DMS53 treated with DMSO at 0.1 percent for 48 hours (cell line): ENCODE measurements at regions not wholly inside any gene's neighbourhood (a gene's known extent, or its start where the extent isn't known, plus 50 kb on each side); places are given as distances from the start of the nearest gene placed in this dataset.

ENCODE experiments used
- DNase-seq: peaks from one replicate; lab custom pipeline; 2025; ENCODE audit not compliant: unreplicated experiment; lab: John Stamatoyannopoulos, UW

DNA sequence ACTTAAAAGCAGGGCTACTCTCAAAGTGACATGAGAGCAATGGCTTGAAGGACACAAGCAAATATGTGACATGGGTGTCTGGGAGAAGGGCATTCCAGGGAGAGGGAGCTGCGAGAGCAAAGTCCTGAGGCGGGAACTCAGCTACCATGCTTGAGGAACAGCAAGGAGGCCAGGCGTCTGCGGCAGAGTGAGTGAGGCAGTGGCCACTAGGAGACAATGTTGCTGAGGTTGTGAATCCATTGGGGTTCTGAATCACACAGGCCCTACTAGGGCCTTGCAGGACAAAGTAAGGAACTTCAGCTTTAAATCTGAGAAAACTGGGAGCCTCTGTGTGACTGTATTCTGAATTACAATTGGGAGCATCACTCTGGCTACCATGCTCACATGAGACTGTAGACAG, 94.1 kb upstream of the PRICKLE2 start:
- DNase-seq, result no peak

DNA sequence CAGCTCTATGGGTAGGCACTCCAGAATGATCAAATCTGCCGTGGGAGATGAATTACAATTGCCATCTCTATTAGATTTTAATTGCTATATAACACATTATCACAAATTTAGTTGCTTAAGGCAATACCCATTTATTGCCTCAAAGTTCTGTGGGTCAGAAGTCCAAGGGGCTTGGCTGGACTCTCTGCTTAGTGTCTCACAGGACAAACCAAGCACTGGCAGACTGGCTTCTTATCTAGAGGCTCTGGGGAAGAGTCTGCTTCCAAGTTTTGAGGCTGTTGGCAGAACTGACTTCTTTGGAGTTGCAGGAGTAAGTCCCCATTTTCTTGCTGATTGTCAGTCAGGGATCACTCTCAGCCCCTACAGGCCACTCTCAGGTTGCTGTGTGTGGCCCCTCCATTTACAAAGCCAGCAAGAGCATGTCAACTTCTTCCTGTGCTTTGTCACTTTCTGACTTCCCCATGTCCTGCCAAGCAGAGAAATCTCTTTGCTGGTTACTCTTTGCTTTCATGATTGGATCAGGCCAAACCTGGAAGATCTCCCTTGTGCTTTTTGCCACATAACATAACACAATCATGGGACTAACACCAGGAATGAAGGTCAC, 93.5 kb upstream of the PRICKLE2 start:
- DNase-seq, result no peak

DNA sequence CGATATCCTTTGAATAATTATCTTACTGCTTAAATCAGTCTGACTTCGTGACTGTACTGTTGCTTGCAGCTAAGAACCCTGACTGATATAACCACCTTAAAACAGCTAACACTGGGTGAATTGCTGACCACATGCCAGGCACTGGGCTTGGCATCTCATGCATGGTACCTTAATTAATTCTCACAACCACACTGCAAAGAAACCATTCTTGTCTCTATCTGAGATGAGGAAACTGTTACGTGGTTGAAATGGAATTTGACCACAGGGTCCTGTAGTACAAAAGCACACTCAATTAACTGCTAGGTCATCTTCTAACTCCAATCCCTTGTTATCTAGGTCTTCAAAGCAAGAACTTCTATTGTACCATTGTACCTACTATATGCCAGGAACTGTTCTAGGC, 92.7 kb upstream of the PRICKLE2 start:
- no peak for DNase-seq

DNA sequence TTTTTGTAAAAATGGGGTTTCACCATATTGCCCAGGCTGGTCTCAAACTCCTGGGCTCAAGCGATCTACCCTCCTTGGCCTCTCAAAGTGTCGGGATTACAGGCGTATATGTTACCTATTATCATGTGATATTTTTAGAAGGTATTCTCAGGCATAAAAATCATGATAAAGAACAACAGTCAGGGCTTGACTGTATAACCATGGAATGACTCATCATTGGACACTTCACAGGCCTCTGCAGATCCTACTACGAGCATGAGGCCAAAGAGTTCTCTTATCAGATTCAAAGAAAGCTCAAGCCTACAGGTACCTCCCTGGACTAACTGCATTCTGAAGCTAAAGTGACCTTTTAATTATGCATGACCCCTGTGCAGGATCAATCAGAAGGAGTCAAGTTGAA, 91.7 kb upstream of the PRICKLE2 start:
- DNase-seq, result no peak

DNA sequence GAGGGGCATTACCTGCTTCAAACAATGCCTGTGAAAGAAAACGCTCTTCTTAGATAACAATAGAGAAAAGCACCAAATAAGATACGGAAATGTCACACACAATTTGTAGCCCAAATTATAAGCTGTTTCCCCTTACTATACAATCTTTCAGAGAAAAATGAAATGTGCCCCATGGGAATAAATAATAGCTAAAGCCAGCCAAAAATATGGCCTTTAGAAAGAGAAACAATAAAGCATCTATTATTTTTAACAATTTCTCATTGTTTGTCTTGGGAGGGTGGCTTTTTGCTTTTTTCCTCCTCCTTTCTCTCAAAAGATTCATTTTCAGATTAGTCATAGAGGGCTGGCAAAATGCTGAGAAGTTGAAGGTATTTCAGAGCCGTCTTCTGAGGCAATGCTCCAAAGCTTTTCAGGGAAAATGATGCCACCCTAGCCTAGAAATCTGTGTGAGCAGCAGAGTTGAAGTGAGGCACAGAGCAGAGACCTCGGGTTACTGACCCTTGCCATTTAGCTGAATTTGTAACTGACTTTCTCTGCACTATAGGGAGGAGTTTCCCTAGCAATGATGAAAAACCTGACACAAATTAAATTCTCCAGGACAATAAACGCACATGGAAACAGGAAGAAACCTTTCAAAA, 86.3 kb upstream of the PRICKLE2 start:
- DNase-seq, result no peak

DNA sequence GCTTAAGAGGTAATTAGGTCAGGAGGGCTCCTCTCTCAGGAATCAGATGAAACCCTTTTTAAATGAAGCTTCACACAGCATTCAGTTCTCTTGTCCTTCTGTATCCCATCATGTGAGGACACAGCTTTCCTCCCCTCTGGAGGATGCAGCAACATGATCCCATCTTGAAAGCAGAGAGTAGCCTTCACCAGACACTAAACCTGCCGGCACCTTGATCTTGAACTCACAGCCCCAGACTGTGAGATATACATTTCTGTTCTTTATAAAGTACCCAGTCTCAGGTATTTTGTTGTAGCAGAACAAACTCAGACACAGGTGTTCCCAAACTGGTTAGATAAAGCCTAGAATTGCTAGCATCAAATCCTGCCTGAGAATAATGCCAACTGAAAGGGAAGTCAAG, 83.7 kb upstream of the PRICKLE2 start:
- no peak for DNase-seq

DNA sequence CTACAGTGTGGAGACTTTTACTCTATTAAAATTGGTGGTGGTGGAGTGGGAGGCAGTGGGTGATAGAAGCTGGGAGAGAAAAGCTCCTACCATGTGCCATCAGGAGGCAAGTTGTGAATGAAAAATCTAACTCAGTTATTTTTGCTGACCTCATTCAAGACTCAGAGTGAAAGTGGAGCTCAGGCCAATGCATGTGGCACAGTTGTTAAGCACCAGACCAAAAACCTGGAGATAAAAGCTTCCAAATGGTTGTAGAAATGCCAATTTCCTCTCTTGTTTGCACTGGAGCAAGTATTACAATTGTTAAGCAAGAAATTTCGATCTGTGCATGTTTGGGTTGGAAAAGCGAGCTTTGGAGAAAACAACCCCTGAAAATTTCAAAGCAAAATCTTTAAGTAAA, 81.5 kb upstream of the PRICKLE2 start:
- no peak for DNase-seq

DNA sequence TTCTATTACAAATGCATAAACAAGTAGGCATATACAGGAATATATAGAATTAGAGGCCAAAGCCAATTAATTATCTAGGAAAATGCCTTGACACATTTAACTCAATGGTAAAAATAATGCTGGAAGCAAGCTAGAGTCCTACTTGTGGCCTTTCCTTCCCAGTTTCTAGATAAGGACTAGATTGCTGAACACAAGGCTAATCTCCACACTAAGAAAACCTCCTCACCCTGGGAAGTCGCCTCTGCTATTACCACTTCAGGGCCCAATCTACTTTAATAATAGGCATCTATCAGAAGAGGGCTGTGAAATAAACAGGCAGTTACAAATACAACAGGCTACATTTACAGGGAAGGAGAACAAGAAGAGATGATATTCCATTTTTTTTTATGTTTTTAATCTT, 80.5 kb upstream of the PRICKLE2 start:
- DNase-seq, result no peak

DNA sequence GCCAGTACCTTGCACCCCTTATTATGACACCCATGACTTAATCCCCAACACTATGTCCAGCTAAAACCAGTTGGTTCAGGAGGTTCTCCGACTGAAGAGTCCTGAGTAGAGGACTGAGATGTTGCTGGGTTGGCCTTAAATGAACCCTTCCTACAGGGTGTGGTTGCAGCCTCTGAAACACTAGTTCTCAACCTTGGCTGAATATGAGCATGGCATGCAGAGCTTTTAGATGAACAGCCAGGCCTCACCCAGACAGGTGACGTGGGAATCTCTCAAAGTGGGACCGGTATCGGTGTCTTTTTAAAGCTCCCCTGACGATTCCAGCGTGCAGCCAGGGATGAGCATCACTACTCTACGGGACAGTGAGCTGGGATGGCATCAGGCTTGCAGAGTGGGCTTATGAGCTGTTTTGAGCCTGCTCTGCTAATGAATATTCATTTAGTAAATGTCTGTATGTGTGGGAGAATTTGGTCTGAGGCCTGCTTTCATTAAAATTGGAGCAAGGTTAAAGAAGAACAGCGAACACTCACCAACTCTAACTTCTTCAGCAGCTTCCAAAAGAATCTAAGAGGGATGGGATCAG, 79.7 kb upstream of the PRICKLE2 start:
- DNase-seq, result no peak

DNA sequence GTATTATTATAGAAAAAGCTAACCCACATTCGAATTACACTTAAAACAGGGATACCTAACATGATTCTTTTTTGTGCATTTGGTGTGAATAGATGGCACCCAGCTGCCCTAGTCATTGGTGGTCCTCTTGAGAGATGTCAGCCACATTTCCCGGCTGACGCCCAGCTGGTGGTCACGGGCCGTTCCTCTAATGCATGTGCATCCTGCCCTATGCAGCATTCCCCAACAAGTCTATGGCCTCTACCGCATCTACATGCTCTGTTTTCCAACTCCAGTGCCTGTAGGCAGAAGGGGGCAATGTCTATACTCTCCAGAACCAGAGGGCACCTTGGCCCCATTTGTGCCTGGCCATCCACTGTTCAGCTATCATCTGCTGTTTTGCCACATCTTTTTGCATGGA, 78.6 kb upstream of the PRICKLE2 start:
- no peak for DNase-seq

DNA sequence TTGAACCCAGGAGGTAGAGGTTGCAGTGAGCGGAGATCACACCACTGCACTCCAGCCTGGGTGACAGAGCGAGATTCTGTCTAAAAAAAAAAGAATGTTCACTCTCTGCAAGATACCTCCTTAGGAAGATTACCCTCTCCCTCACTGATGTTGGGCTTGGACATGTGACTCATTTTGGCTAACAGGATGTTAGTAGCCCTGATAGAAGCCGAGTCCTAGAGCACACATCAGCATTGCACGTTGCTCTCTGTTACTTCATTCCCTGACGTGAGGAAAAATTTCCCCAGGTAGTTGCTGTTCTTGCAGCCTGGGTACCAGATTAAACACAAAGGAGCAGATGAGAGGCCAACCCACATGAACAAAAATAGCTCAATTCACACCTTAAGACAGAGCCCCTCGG, 78.1 kb upstream of the PRICKLE2 start:
- DNase-seq, result no peak

DNA sequence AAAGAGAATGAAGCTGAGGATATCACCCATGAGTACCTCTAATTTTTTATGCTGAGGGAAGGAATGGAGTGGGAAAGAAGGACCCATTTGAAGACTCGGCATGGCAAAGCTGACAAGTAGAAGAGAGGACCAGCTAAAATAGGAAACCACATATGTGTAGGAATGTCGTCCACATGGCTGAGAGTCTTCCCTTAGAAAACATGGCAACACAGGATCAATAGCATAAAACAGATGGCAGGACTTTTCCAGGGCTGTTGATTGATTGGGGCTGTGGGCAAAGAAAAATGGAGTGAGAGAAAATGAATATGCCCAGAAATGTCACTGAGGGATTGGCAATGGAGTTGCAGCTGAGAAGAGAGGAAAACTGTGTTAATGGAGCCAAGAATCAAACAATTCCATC, 76.2 kb upstream of the PRICKLE2 start:
- no peak for DNase-seq

DNA sequence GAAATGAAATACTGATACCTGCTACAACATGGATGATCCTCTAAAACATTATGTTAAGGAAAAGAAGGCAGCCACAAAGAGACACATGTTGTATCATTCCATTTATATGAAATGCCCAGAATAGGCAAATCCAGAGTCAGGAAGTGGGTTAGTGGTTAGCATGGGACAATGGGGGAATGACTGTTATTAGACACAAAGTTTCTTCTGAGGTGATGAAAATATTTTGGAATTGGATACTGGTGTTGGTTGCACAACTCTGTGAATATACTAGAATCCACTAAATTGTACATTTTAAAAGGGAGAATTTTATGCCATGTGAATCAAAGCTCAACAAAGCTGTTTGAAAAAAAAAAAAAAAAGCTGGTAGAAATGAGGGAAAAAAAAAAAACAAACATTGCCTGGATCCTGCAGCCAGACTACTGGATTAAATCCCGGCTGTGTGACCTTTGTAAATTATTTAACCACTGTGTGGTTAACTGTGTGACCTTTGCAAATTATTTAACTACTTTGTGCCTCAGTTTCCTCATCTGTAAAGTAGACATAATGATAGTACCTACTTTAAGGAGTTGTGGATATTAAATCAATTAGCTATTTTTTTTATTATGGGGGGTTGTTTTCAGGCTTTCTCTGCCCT, 75.6 kb upstream of the PRICKLE2 start:
- DNase-seq, result no peak

DNA sequence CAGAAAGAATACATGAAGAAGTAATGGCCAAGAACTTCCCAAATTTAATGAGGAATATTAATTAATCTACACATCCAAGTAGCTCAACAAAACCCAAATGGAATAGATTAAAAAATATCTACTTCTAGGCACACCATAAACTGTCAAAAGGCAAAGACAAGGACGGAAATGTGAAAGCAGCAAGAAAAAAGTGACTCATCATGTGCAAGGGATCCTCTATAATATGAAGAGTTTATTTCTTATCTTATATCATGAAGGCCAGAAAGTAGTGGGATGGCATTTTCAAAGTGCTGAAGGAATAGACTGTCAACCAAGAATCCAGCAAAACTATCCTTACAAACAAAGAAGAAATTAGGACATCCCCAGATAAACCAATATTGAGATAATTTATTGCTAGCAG, 73.9 kb upstream of the PRICKLE2 start:
- no peak for DNase-seq

DNA sequence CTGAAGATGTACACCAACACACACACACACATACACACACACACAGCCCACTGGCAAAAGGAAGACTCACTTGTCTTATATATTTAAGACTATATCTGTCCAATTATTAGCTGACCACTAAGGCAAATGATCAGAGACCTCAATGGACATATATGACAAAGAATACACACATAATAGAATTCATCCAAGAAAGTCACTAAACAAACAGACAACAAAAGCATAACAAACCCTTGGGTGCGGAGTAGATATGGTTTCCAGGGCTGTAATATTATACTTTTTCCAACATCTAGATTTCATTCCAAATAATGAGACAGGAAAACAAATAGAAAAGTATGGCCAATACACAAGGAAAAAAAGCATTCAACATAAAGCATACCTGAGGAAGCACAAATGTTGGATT, 72.3 kb upstream of the PRICKLE2 start:
- no peak for DNase-seq

DNA sequence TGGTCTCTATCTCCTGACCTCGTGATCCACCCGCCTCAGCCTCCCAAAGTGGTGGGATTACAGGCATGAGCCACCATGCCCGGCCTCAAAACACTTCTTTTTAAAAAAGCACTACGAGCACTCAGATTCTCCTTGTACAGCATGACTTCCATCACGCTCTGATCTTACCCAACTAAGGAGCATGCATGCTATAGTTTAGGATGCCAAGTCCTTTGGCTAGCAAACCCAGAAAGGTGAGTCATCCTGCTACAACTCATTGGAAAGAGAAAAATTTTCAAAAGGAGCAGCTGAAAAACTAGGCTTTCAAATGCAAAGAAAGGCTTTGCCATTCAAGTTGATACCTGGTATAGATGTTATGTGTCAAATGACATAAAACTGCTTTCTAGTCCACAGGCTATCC, 70.3 kb upstream of the PRICKLE2 start:
- no peak for DNase-seq

DNA sequence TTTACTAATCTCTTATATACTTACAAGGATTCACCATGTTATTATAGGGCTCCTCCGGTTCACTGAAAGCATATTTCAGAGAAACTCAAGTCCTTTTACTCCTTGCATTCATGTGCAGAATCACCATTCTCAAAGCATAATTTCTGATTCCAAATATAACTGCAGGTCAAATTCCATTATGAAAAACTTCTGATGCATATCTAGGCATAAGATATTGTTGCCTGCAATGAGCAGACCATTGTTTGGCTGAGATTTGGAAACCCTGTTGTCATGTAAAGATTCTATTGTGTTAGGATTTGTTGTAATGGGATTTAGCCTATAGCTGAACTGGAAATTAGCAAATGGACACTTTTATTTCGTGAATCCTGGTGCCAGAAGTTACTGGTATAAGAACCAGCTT, 69.5 kb upstream of the PRICKLE2 start:
- DNase-seq, result no peak

DNA sequence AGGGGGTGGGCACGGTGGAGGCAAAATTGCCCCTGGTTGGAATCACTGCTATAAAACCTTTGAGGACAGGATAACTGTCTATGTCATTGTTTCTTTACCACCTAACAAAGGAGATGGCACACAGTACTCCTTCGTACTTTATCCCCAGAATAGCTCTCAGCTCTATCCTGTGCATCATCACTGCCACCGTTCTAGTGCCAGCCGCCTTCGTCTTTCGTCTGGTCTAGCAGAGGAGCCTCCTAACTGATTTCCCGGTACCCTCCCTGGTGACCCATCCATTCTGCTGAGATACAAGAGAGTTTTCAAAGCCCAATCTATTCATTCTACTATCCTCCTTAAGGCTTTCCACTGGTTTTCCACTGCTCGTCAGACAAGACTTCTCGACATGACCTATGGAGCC, 67.9 kb upstream of the PRICKLE2 start:
- DNase-seq, result no peak

DNA sequence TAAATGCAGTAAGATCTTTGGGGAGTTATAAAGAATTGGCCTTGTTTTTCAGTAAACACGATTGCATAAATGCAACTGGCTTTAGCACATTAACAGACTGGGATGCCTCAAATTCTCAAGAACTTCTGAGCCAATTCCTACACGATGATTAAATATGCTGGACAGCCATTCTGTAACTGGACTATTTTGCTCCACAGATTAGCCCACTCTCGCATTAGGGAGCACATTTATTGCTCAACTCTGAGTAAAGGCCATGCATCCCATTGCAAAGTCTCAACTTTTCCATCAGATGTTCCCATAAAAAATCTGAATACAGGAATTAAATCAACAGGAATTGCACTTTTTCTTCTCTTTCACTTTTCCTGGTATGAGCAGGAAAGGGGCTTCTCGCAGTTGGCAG, 66.7 kb upstream of the PRICKLE2 start:
- DNase-seq, result no peak

DNA sequence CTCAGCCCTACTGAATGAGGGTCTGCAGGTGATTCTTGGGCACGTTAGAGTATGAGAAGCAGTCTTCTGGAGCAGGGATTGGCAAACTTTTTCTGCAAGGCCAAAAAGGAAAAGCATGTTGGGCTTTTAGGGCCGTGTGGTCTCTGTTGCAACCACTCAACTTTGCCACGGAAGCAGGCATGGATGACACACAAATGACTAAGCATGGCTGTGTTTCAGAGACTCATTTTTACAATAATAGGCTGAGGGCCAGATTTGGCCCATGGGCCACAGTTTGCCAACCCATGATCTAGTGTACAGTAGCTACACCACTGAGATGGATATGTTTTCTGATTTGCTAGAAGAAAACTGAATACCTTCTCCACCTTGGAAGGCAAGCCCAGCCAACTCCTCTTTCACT, 66.1 kb upstream of the PRICKLE2 start:
- DNase-seq, result no peak

DNA sequence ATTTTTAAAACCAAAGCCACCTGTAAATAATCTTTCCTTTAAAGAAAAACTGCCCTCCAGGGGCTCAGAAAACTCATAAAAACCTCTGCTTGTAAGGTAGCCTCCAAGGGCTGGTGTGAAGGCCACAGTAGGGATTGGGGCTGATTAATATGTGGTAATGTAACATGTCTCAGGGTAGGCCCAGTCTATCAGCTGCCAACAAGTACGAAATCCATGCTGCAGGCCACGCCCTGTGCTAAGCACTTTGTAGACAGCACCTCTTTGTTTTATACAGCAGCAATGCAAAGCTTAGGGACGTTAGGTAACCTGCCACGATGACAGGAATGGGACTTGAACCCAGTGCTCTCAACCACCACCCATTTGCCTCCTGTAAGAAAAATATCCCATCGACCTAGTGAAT, 65.6 kb upstream of the PRICKLE2 start:
- no peak for DNase-seq

DNA sequence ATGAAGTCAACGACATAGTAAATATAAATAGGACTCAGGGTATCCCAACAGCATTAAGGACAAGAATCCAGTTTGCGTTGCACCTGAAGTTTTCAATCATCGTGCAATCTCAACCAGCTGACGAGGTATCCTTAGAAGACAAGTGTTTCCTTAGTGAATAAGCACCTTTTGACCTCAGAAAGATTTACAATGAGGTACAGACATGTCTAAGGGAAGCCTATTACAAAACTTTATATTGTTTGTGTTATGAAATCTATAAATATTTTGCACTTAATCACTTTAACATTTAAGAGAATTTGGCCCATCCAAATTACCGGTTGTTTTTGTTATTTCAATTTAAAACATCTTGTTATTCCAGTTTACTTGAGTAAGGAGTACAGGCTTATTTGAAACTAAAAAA, 64.9 kb upstream of the PRICKLE2 start:
- no peak for DNase-seq

DNA sequence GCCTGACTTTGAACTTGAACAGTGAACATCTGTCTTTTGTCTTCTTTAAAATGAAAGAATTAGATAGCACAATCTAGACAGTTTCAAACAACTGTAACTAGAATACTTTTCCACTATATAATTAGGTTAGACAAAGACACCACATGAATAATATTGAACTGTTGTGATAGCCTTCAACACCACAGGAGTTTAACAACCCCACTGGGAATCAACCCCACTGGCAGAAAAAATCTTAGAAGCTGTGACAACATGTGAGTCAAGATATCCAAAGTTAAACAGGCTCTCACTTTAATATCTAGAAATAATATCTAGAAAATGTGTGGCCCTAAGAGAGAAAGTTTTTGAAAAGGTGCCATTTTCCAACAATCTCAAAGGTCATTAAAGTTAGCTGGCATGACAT, 64.4 kb upstream of the PRICKLE2 start:
- DNase-seq, result no peak
